K562 (cell line): ENCODE measurements at regions not wholly inside any gene's neighbourhood (a gene's known extent, or its start where the extent isn't known, plus 50 kb on each side); places are given as distances from the start of the nearest gene placed in this dataset.

Source experiments
- CCAR2 ChIP-seq: fragments of 200-400 bp; formaldehyde crosslinking; IDR thresholded peaks from 2 replicates; pipeline ENCODE4 v1.6.1; 2017; ENCODE audit warnings: mild to moderate bottlenecking, low read depth, low read length
- FOS ChIP-seq: IDR thresholded peaks from 3 replicates; pipeline ENCODE4 v1.6.1; 2011; ENCODE audit not compliant: insufficient read length; ENCODE audit errors: extremely low read depth
- POLR2AphosphoS5 ChIP-seq: IDR thresholded peaks from 2 replicates; pipeline ENCODE4 v1.6.1; 2011; ENCODE audit warnings: mild to moderate bottlenecking, low read depth, low read length, moderate library complexity; ENCODE audit not compliant: control insufficient read depth, insufficient read depth
- SP1 ChIP-seq: sonication (generic); formaldehyde crosslinking; IDR thresholded peaks from 2 replicates; pipeline ENCODE4 v1.8.1; 2022; ENCODE audit warnings: mild to moderate bottlenecking, missing genetic modification reagents
- ZNF668 ChIP-seq: fragments of 250-450 bp; sonication (Bioruptor Pico); IDR thresholded peaks from 2 replicates; pipeline ENCODE4 v1.8.0; 2022; ENCODE audit warnings: mild to moderate bottlenecking, inconsistent platforms
- ZSCAN29 ChIP-seq: fragments of 450-650 bp; IDR thresholded peaks from 2 replicates; pipeline ENCODE4 v1.6.1; 2017
- TF ChIP-seq, protein P1 (sequence below): fragments of 450-650 bp; formaldehyde crosslinking; IDR thresholded peaks from 2 replicates; pipeline ENCODE4 v1.4.0; 2020; ENCODE audit warnings: mild to moderate bottlenecking, moderate library complexity
- TF ChIP-seq, protein P2 (sequence below): fragments of 150-350 bp; conservative IDR thresholded peaks from 2 replicates; pipeline ENCODE4 v1.6.1; 2014; ENCODE audit warnings: low read length
- TF ChIP-seq, protein P3 (sequence below): fragments of 200-800 bp; sonication (Bioruptor generic); IDR thresholded peaks from 2 replicates; pipeline ENCODE4 v1.6.1; 2016; ENCODE audit warnings: missing genetic modification characterization, missing compliant biosample characterization

DNA sequence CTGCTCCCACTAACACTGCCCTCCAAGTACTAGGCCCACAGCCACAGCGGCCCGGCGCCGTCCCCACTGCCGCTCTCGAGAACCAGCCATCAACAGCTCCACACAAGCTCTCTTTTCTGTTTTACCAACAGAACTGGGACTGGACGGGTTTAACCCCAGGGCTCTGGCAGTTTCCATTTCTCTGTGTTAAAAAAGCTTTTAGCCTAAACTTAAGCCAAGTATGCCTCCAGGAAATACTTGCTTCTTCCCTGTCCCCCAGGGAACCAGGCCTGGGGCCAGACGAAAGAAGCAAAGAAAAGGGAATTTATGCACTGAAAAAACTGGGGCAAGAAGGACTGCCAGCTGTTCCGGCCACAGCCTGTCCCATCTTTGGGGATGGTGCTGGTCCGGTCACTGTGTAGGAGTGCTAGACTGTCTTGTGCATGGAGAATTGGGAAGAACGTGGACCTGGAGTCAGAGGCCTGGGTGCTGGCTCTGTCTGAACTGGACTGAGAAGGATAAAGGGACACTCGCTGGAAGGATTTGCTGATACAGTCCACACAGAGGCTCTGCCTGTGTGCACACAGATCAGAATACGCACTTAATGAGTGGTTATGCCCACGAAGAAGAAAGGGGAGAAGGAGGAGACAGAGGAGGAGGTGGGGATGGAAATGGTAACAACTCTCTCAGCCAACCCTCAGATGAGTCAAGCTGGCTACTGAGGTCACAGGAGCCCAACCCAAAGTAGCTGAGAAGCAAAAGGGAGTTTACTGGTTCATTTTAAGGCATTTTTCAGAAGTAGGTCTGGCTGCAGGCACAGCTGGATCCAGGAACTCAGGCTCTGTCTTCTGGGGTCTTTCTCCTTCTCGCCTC is 254.4 kb upstream of the PMEPA1 start:
- TF ChIP-seq, protein P1, sequence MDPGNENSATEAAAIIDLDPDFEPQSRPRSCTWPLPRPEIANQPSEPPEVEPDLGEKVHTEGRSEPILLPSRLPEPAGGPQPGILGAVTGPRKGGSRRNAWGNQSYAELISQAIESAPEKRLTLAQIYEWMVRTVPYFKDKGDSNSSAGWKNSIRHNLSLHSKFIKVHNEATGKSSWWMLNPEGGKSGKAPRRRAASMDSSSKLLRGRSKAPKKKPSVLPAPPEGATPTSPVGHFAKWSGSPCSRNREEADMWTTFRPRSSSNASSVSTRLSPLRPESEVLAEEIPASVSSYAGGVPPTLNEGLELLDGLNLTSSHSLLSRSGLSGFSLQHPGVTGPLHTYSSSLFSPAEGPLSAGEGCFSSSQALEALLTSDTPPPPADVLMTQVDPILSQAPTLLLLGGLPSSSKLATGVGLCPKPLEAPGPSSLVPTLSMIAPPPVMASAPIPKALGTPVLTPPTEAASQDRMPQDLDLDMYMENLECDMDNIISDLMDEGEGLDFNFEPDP (CRISPR knock-in tag): no peak
- no peak for TF ChIP-seq FOS
- no peak for TF ChIP-seq CCAR2
- no peak for TF ChIP-seq SP1 (CRISPR knock-in tag)
- TF ChIP-seq ZSCAN29: no peak
- TF ChIP-seq, protein P2, sequence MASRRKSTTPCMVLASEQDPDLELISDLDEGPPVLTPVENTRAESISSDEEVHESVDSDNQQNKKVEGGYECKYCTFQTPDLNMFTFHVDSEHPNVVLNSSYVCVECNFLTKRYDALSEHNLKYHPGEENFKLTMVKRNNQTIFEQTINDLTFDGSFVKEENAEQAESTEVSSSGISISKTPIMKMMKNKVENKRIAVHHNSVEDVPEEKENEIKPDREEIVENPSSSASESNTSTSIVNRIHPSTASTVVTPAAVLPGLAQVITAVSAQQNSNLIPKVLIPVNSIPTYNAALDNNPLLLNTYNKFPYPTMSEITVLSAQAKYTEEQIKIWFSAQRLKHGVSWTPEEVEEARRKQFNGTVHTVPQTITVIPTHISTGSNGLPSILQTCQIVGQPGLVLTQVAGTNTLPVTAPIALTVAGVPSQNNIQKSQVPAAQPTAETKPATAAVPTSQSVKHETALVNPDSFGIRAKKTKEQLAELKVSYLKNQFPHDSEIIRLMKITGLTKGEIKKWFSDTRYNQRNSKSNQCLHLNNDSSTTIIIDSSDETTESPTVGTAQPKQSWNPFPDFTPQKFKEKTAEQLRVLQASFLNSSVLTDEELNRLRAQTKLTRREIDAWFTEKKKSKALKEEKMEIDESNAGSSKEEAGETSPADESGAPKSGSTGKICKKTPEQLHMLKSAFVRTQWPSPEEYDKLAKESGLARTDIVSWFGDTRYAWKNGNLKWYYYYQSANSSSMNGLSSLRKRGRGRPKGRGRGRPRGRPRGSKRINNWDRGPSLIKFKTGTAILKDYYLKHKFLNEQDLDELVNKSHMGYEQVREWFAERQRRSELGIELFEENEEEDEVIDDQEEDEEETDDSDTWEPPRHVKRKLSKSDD: no peak
- TF ChIP-seq, protein P3, sequence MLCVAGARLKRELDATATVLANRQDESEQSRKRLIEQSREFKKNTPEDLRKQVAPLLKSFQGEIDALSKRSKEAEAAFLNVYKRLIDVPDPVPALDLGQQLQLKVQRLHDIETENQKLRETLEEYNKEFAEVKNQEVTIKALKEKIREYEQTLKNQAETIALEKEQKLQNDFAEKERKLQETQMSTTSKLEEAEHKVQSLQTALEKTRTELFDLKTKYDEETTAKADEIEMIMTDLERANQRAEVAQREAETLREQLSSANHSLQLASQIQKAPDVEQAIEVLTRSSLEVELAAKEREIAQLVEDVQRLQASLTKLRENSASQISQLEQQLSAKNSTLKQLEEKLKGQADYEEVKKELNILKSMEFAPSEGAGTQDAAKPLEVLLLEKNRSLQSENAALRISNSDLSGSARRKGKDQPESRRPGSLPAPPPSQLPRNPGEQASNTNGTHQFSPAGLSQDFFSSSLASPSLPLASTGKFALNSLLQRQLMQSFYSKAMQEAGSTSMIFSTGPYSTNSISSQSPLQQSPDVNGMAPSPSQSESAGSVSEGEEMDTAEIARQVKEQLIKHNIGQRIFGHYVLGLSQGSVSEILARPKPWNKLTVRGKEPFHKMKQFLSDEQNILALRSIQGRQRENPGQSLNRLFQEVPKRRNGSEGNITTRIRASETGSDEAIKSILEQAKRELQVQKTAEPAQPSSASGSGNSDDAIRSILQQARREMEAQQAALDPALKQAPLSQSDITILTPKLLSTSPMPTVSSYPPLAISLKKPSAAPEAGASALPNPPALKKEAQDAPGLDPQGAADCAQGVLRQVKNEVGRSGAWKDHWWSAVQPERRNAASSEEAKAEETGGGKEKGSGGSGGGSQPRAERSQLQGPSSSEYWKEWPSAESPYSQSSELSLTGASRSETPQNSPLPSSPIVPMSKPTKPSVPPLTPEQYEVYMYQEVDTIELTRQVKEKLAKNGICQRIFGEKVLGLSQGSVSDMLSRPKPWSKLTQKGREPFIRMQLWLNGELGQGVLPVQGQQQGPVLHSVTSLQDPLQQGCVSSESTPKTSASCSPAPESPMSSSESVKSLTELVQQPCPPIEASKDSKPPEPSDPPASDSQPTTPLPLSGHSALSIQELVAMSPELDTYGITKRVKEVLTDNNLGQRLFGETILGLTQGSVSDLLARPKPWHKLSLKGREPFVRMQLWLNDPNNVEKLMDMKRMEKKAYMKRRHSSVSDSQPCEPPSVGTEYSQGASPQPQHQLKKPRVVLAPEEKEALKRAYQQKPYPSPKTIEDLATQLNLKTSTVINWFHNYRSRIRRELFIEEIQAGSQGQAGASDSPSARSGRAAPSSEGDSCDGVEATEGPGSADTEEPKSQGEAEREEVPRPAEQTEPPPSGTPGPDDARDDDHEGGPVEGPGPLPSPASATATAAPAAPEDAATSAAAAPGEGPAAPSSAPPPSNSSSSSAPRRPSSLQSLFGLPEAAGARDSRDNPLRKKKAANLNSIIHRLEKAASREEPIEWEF (CRISPR knock-in tag): no peak
- no peak for TF ChIP-seq POLR2AphosphoS5
- TF ChIP-seq ZNF668: no peak
